BJ (cell line): ENCODE measurements at regions not wholly inside any gene's neighbourhood (a gene's known extent, or its start where the extent isn't known, plus 50 kb on each side); places are given as distances from the start of the nearest gene placed in this dataset.

Source experiments
- CTCF ChIA-PET: fragments of 350-600 bp; formaldehyde crosslinking; extraction: SDS; loops from one replicate; lab custom pipeline; 2021; ENCODE audit warnings: antibody characterized with exemption, inconsistent platforms; lab: Yijun Ruan, JAX
- POLR2A ChIA-PET: fragments of 300-600 bp; sonication (Branson Sonifier 250); formaldehyde crosslinking; extraction: SDS; loops from one replicate; lab custom pipeline; 2021; ENCODE audit warnings: antibody characterized with exemption; lab: Charles Lee
- DNase-seq: peaks from one replicate; pipeline ENCODE4 v3.0.0-alpha.2; 2011; ENCODE audit warnings: low read depth
- H3K27me3 ChIP-seq: 2 replicates; pipeline ENCODE4 v1.6.0; 2011; ENCODE audit warnings: low read length; ENCODE audit not compliant: control insufficient read depth, insufficient read depth
- H3K36me3 ChIP-seq: 2 replicates; pipeline ENCODE4 v1.5.1; 2011; ENCODE audit warnings: low read length; ENCODE audit not compliant: control insufficient read depth, insufficient read depth
- H3K4me3 ChIP-seq: 2 replicates; pipeline ENCODE4 v1.5.1; 2011; ENCODE audit warnings: low read depth, mild to moderate bottlenecking, control low read depth, low read length
- CTCF ChIP-seq: IDR thresholded peaks from 2 replicates; pipeline ENCODE4 v1.5.1; 2011; ENCODE audit warnings: low read depth, mild to moderate bottlenecking, control low read depth, inconsistent platforms, low read length, moderate library complexity; ENCODE audit not compliant: insufficient read depth

DNA sequence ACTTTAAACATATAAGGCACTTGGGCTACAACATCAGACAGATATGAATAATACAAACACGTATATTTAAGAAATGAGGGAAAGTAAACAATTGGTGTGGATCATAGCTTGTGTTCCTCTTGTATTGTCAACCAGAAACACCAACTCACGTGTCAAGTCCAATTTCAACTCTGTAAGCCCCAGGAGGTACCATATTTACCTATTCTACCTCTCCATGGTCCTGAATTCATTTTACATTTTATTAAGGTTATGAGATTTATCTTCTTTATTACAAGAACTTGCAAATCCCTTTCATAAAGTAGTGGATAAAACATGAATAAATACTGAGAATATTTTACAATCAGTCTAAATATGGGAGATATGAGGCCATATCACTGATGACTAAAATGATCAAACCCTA, 501.6 kb downstream of the MAT2B start:
- POLR2A ChIA-PET: no interaction called here
- no peak for TF ChIP-seq CTCF
- H3K4me3 ChIP-seq: no peak overlapping the region
- no peaks in the 10 kb centered on the region for H3K36me3 ChIP-seq
- CTCF ChIA-PET: no interaction called here
- no peak for DNase-seq
- H3K27me3 ChIP-seq: no peaks in the 10 kb centered on the region

GRCh38 chr5:164009621-164010020, 504.2 kb downstream of the MAT2B start:
- no peak for TF ChIP-seq CTCF
- POLR2A ChIA-PET: no interaction called here
- CTCF ChIA-PET: no interaction called here

GRCh38 chr5:164010900-164011299, 505.5 kb downstream of the MAT2B start:
- CTCF ChIA-PET: no interaction called here
- no peak for TF ChIP-seq CTCF
- Histone ChIP-seq H3K27me3 (no peaks in the 10 kb centered on the region), H3K4me3 (no peak overlapping the region), H3K36me3 (no peaks in the 10 kb centered on the region)
- POLR2A ChIA-PET: no interaction called here
- DNase-seq: no peak

More at GRCh38 chr5:164009621-164010020, 504.2 kb downstream of the MAT2B start:
- DNase-seq: no peak
- Histone ChIP-seq H3K4me3 (no peak overlapping the region), H3K36me3 (no peaks in the 10 kb centered on the region), H3K27me3 (no peaks in the 10 kb centered on the region)

GRCh38 chr5:164012371-164012770, 507.0 kb downstream of the MAT2B start:
- DNase-seq: no peak
- Histone ChIP-seq H3K27me3 (no peaks in the 10 kb centered on the region), H3K36me3 (no peaks in the 10 kb centered on the region), H3K4me3 (no peak overlapping the region)
- CTCF ChIA-PET: interaction anchor here (0.8 to 1.4 kb wide), 4 partner anchors 24 to 492 kb away, joined by 3 to 5 read pairs (median 3); no protein-coding TSS in a partner anchor
- TF ChIP-seq CTCF: no peak
- POLR2A ChIA-PET: no interaction called here

DNA sequence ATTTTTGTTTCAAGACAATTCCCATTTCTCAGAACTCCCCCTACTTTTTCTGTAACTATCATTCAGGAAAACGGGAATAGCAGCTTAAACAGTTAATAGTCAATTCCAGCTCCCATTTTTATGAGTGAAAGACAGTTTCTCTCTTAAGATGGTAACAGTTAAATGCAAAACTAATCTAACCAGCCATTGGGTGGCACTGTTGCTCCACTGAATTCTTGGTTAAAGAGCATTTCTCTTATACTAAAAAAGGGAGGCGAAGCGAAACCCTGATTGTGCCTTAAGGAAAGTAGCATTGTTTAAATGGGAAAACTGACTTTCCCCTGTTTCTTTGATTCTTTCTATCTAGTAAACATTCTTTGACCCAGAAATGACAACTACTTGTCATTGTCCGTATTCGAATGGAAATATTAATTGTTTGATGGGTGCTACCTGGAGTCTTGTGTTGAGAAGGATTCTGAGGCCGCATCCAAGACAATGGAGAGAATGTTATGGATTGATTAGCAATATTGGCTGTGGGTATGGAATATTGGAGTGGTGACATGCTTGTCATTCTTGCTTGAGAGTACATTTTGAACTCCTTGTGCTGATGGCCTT, 507.8 kb downstream of the MAT2B start:
- CTCF ChIA-PET: interaction anchor here (0.7 to 1.4 kb wide), 6 partner anchors 24 to 491 kb away, joined by 3 to 5 read pairs (median 3); no protein-coding TSS in a partner anchor
- POLR2A ChIA-PET: no interaction called here
- peak; percentile 58 for TF ChIP-seq CTCF
- Histone ChIP-seq H3K36me3 (no peaks in the 10 kb centered on the region), H3K27me3 (no peaks in the 10 kb centered on the region), H3K4me3 (no peak overlapping the region)
- DNase-seq: no peak
